SK-N-MC (cell line): ENCODE measurements at regions not wholly inside any gene's neighbourhood (a gene's known extent, or its start where the extent isn't known, plus 50 kb on each side); places are given as distances from the start of the nearest gene placed in this dataset.

Experiments
- EZH2 ChIP-seq: fragments of 200-600 bp; sonication (generic); IDR thresholded peaks from one replicate; pipeline ENCODE4 v1.6.1; 2017; ENCODE audit warnings: antibody characterized with exemption
- FOXP2 ChIP-seq: optimal IDR thresholded peaks from 2 replicates; pipeline ENCODE3; 2011; ENCODE audit warnings: mild to moderate bottlenecking, moderate library complexity; ENCODE audit not compliant: insufficient read depth; ENCODE audit errors: extremely low read length, control extremely low read depth

- TF ChIP-seq EZH2: no peak
- TF ChIP-seq FOXP2: no peak
These were observed 277.3 kb downstream of the DSC3 start for GRCh38 chr18:30765247-30765646.
